COLO829 (cell line): ENCODE measurements at regions not wholly inside any gene's neighbourhood (a gene's known extent, or its start where the extent isn't known, plus 50 kb on each side); places are given as distances from the start of the nearest gene placed in this dataset.
"Not testable (repeated sequence)": the region's sequence is repeated elsewhere in the genome, so short reads cannot be mapped to it uniquely, and the experiment has no call there.

Experiments used
- DNase-seq: peaks from one replicate; pipeline ENCODE4 v3.0.0; 2012; ENCODE audit warnings: low spot score

DNA sequence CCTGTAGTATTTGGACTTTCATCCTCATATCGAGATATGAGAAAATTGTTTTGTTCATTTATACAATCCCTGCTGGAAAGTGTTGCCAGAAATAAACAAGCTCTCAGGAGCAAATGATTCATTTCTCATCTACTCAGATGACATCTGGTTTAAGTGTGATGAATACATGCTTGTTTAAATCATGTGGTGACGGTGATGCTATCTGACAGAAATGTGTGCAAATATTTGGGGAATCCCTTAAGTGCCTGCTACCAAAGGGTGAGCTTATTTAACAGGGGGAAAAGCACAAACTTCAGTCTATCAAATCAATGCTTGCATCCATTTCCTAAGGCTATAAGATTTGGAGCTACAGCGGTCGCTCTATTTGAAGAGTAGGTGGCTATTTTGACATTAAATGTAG, 368.3 kb upstream of the SASH1 start:
- peak; percentile 51 for DNase-seq

DNA sequence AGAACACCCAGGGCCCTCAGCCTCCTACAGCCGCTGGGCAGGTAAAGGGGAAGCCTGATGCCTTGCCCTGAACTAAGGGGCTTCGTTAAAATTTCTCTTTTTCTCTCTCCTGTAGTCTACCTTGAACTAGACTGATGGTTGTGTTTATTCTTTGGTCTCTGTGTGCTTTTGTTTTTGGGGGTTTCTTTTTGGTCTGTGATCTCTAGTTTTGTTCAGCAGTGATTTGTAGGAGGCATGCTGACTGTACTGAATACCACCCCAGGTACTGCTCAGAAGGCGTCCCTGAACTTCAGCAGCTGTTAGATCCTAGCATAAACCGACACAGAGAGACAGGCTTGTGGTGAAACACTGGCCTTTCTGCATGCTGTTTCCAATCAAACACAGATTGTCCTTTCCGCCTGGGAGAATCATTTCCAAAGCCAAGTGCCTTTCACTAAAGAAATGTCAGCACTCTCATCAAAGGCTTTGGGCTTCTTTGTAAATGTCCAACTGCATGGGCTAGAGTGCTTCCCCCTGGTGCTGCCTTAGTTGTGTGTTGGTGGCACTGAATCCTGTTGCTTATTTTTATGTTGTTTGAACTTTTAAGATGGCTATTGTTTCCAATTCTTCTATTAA, 364.7 kb upstream of the SASH1 start:
- DNase-seq, result no peak

DNA sequence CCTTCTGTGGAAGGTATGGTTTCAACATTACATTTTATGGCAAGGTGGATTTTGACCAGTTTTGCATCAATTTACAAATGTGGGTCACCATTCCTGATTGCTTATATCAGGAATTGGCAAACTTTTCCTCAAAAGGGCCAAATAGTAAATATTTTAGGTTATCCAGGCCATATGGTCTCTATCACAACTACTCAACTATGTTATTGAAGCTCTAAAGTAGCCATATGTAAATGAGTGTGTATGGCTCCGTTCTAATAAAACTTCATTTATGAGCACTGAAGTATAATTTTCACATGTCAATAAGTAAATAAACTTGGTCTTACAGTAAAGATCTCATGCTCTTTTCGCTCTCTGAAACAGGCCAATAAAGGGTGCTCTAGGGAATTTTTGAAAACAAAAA, 362.7 kb upstream of the SASH1 start:
- no peak for DNase-seq

DNA sequence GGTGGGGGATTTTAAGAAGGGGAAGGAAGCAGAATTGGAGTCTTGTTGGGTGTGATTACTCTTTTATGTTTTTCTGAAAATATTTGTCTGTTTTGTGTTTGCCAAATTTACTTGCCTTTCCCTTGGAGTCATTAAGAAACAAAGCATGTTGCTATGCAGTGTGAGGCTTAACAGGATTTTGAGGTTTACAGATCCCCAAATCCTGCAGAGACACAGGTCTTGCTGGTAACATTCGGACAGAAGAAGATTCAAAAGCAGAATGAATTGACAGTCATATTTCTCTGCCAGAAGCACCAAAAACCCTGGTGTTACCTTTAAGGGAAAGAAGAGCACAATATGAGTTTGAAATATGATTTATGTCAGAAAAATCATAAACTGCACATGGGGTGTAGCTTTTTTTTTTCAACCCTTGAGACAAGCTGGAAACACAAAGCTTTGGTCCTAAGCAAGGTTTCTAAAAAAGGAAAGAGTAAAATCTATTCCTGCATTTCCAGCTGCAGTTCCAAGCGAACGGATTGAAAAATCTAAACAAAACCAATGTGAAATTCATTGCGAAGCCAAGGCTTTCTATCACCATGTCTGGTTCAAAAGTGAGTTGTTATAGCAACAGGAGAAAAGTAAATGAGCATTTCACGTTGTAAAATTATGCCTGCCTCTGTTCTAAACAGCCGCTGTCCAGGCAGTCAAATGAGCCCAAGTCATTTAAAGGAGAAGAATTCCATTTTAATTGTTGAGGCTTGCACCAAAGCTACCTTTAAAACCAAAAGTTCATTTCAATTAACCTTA, 358.9 kb upstream of the SASH1 start:
- DNase-seq, result no peak

DNA sequence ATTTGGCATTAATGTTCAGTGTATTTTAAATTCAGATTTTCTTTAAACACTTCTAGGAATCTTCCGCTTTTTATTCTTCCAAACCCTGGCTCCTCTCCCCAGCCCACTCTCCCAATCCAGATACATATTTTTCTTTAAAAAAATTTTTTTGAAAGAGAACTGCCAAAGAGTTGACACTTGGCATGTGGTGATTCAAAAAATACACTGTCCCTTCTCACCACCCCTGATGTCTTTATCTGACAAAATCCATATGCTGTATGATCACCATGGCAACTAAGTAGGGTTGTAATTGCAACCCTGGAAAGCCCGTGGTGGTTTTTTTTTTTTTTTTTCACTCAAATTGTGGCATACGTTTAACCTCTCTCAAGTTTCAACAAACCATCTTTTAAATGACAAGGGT, 355.8 kb upstream of the SASH1 start:
- no peak for DNase-seq

DNA sequence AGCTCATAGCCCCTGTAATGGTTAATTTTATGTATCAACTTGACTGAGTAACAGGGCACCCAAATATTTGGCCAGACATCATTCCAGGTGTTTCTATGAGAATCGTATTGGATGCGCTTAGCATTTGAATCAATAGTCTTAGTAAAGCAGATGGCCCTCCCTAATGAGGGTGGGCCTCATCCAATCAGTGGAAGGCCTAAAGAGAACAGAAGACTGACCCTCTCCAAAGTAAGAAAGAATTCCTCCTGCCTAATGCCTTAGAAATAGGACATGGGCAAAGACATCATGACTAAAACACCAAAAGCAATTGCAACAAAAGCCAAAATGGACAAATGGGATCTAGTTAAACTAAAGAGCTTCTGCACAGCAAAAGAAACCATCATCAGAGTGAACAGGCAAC, 352.5 kb upstream of the SASH1 start:
- DNase-seq, result no peak

DNA sequence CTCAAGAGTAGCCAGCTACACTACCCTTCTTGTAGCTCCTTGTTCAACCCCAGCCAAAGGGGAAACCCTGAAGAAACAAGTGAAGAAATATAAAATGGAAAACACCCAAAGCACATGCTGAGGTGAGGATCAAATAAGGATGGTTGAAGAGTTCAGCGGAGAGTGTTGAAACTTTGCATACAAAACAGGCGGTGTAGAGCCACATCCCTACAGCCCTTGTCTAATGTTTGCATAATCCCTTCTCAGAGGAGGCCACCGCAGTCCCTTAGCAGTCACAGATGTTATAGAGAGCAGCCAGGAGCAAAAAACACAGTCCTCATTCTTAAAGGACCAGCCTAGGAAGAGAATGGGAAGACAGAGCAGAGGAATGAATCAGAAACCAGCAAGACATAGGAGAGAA, 350.7 kb upstream of the SASH1 start:
- no peak for DNase-seq

DNA sequence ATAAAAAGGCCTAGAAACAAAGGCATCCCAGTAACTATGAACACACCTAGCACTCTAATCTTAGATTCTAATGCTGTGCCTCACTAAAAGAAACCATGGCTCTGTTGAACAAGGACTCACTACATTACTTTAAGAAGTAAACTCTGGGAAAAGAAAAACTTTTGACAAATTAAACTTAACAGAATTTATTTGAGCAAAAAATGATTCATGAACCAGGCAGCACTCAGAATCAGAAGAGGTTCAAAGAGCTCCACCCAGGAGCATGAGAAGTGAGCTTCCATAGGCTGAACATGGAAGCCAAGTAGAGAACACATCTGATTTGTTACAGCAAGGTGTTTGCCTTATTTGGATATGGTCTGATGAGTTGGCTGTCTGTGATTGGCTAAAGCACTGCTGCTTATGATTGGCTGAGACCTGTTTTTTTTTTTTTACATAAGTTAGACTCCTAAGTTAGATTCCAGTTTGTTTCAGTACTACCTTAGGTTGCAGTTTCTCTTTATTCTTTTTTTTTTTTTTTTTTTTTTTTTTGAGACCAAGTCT, 343.6 kb upstream of the SASH1 start:
- DNase-seq, result no peak

DNA sequence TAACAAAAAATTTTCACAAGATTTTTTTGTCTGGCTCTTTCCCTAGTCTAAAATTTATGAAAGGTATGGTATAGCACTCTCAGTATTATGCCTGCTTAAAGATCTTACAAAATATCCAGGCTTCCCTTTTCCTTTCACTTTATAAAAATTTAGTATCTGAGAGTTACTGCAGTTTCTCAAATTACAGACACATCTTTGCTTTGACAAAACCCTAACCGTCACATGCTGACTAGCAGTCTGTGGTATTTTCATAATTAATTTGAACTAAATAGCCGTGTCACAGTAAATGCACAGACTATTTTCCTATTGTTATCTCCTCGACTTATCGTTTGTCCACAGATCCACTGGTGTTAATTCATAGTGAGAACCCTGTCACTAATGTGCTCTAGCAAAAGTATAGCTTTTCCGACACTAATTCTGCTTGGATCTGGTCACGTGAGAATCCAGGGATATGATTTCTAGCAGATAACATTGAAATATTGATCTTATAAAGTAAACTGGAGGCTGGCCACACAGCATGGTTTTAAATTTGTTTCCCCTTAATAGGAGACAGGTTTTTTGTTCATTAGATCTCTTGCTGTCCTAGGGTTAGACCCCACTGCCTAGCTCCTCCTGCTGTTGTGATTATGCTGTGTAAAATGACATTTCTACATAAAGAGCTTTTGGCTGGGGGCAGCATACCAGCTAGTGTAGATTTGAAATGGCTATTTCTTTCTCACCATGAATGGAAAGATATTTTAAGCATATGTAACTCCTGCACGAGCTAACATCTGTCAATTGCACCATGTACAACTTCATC, 340.6 kb upstream of the SASH1 start:
- no peak for DNase-seq

DNA sequence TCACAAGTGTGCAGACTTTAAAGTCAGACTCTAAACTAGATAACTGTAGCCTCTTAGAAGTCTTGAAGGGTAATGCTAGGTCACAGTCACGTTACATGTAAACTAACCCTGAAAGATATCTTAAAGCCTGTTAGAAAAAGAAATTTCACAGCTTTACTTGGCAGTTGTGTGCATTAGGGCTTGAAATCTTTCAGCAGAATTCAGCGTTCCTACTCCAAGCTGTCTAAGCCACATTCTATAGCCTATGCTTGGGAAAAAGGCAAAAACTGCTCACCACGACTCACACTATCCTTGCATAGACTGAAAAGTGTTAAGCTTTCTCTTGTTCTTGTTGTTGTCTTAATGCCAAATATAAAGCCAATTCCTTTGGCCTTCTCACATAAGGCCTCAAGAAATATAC, 338.0 kb upstream of the SASH1 start:
- DNase-seq, result no peak

DNA sequence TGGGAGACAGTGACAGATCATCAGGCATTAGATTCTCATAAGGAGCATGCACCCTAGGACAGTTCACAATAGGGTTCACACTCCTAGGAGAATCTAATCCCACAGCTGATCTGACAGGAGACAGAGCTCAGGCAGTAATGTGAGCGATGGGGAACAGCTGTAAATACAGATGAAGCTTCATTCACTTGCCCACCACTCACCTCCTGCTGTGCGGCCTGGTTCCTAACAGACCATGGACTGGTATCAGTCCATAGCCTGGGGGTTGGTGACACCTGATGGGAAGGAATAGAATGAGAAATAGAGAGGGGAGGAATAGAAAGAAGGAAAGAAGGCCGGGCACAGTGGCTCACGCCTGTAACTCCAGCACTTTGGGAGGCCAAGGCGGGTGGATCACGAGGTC, 336.8 kb upstream of the SASH1 start:
- DNase-seq, result no peak

DNA sequence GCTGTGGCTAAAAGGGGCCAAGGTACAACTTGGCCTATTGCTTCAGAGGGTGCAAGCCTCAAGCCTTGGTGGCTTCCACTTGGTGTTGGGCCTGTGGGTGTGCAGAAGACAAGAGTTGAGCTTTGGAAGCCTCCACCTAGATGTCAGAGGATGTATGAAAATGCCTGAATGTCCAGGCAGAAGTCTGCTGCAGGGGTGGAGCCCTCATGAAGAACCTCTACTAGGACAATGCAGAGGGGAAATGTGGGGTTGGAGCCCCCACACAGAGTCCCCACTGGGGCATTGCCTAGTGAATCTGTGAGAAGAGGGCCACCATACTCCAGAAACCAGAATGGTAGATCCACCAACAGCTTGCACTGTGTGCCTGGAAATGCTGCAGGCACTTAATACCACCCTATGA, 332.1 kb upstream of the SASH1 start:
- not testable (repeated sequence) for DNase-seq

DNA sequence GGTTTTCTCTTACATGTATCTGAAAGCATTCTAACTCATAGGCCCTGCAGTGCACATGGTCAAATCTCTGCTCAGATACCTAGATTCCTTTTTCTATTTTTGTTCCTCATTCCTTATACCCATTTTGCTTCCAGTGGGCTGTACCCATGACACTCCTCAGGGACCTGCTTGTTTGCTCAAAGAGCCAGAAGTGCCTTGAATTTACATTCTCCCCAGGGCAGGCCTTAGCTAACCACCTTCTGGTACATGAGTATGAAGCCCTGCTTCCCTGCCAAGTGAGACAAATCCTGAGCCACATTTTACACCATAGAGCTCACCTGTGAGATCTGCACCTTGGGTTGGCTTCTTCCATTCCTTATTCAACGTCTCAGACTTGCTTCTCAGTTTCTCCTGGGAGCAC, 326.6 kb upstream of the SASH1 start:
- DNase-seq, result no peak

DNA sequence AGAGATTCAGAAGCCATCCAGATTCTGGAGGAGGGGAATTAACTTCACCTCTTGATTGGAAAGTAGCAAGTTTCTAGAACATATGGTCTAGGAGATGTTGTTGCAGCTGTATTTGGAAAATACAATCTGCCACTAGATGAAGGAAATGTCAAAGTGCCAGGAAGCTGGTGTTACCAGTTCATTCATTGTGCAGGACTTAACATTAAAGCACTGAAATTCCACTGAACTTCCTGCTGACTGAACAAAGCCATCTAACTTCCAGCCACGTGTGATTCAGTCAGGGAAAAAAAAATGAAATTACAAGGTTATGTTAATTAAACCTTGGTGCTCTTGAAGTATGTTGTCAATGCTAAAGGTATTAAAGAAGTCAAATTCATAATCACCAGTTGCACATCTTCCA, 321.5 kb upstream of the SASH1 start:
- no peak for DNase-seq

DNA sequence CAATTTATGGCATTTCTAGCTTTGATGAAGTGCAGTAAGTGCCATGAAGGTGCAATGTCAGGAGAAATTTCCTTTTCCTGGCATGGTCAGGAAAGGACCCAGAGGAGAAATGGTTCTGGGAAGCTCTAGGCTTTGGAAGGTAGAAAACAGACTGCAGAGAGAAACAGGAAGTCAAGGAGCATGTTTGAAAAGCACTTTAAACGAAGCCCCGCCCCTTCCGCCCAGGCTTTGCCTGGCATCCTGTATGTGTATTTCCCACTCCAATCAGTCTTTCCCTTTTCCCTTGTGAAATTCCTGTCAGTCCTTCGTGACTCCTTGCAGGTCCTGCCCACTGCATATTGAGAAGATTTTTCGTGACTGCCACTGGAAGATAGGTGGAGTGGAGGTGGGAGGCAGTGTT, 320.9 kb upstream of the SASH1 start:
- DNase-seq, result no peak

DNA sequence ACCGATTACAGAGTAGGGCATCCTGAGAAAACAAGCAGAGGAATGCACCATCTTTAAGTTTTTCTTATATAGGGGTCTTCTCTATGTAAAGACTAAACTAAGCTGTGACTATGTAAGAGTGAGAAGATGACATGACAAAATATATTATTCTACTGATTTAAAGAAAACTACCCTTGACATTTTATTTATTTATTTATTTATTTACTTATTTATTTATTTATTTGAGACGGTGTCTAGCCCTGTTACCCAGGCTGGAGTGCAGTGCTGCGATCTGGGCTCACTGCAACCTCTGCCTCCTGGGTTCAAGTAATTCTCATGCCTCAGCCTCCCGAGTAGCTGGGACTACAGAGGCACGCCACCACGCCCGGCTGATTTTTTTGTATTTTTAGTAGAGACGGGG, 320.4 kb upstream of the SASH1 start:
- DNase-seq, result not testable (repeated sequence)

DNA sequence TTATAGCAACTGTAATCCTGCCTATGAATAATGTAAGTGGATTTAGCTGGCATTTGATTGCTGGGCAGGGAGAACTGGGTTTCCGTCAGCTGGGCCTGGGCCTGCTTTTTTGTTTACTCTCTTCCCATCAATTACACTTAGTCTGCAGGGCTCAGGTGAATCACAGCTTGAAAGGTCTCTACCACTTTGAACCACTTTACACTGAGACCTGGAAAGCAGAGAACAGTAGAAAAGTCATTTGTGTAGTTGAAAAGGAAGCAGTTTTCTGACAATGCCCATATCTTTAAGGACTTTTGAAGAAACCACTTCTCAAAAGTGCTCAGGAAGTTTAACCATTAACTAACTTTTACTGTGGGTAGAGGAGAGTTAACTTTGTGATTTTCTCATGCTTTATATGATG, 315.4 kb upstream of the SASH1 start:
- no peak for DNase-seq

DNA sequence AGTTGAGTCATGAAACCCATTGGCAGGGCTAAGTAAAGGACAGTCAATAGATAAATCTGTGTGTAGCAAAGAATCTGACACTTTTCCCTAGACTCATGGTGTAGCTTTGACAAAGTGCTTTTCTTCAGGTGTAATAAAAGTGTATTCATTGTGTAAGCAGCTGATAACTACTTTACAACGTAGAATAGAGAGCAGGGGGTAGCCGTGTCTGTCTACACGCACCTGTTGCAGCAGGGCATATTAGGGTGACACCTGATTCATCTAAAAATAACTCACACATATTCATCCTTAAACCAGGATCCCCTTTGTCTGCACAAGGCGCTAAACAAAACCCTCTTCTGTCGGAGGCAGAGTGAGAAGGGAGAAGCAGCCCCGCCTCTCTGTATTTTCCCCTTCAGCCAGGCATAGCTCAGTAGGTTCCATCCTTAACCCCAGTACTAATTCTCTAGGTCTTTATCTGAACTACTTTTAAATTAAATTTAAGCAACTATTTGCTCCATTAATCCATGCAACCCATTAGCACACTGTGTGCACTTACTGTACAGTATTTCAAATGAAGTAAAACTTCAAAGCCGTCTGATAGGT, 306.7 kb upstream of the SASH1 start:
- no peak for DNase-seq

DNA sequence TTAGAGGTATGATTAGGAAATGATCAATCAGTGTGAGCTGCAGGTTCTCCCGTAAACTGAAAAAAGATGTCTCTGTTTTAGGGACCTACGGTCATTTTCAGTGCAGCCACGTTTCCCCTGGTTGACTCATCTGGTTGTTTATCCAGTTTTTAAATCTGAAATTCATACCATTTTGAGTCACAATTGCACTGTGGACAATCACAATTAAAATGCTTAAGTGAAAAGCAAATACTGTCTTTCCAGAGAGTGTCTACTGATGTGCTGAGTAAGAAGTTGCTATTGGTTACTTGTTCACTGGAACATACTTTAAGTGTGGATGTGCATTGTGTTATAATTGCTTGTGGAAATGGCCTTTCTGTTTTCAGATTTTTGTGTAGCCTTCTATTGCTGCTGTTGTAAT, 305.1 kb upstream of the SASH1 start:
- DNase-seq, result no peak

DNA sequence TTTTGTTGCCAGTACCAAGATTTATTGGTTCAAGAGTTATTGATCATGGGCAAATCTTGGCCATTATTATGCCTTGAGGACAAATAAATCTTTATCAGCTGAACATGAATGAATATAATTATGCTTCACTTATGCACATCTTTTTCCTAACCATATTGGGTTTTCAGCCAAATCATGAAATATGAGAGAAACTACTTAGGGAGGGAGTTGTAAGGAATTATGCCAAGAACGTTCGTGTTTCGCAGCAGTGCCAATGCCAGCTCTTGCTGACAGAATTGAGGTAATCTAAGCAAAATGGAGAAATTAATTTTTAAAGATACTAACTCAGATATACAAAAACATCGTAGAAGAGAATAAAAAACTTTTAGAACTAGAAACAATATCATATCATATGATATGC, 301.1 kb upstream of the SASH1 start:
- DNase-seq, result no peak

DNA sequence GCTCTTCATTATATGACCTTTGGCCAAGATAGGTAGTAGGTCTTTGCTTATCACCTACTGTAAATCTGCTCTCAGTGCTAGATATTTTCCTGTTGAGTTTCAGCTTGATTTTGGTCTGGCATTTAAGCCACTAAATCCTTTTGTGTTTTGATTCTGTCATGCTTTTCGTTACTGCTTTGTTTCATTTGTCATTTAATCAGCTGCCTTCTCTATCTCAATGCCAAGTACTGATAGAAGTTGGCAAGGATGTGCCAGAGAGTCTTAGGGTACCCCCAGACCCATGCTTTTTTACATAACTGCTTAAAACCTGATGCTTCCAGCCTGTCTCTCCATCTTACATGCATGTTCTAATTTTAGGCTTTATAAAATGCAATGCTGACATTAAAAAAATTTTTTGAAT, 300.1 kb upstream of the SASH1 start:
- DNase-seq, result no peak

DNA sequence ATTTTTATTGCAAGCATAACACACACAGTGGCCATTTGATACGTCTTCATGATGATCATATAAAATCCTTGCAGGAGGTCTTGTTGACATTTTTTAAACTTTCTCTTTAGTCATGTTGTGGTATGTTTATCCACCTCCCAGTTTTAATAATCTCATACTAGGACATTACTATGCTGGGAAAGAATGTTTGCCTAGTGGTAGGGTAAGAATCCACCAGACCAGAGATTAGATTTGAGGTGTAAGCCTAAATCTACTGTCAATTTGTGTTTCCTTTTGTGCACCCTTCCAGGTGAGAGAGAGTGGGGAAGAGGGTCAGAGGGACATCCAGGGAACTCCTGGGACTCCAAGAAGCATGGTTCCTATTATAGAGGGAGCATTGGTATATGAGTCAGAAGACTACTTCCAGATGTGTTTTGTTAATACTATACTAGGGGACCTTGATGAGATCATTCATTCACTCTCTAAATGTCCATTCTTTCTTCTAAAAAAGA, 298.3 kb upstream of the SASH1 start:
- DNase-seq, result no peak
